Lower leg skin (tissue), 4 donors: ENCODE measurements at regions not wholly inside any gene's neighbourhood (a gene's known extent, or its start where the extent isn't known, plus 50 kb on each side); places are given as distances from the start of the nearest gene placed in this dataset.
A peak's percentile ranks its signal among the peaks of the same experiment; 100 is the strongest.

Experiments
- DNase-seq, 2 donors: peaks; one replicate each; pipeline ENCODE4 v3.0.0-alpha.2; 2019; ENCODE audit warnings: low spot score in 2 of 2
- H3K4me3 ChIP-seq: fragments of 200-600 bp; sonication (generic); 2 replicates; pipeline ENCODE4 v1.5.1; 2017; ENCODE audit warnings: mild to moderate bottlenecking, low read depth; ENCODE audit not compliant: poor library complexity, severe bottlenecking
- POLR2A ChIP-seq, 2 donors: fragments of 450-650 bp; IDR thresholded peaks; one replicate each; pipeline ENCODE4 v1.6.1; 2016 to 2017; ENCODE audit warnings: antibody characterized with exemption in 2 of 2, mild to moderate bottlenecking in 1 of 2, moderate library complexity in 1 of 2
- WGBS, 2 donors: methylation state at CpG; one replicate each; pipeline ENCODE4 v1.1.5; 2018; 5-methylcytosine and 5-hydroxymethylcytosine counted together
- intact Hi-C: fragments of 100-400 bp; cut with DNase I; formaldehyde crosslinking; loops from one replicate; pipeline ENCODE4 v1.15.0; 2023; ENCODE audit warnings: low total_unique reads
- TF ChIP-seq, protein P1 (sequence below), 3 donors: fragments of 450-650 bp; IDR thresholded peaks; one replicate each; pipeline ENCODE4 v1.5.1; 2016; ENCODE audit warnings: antibody characterized with exemption in 3 of 3, mild to moderate bottlenecking in 3 of 3, moderate library complexity in 2 of 3

GRCh38 chr4:111610681-111611080 is 534.6 kb upstream of the FAM241A start:
- H3K4me3 ChIP-seq, result no peak overlapping the region
- intact Hi-C loops, result no loop called here
- TF ChIP-seq, protein P1, sequence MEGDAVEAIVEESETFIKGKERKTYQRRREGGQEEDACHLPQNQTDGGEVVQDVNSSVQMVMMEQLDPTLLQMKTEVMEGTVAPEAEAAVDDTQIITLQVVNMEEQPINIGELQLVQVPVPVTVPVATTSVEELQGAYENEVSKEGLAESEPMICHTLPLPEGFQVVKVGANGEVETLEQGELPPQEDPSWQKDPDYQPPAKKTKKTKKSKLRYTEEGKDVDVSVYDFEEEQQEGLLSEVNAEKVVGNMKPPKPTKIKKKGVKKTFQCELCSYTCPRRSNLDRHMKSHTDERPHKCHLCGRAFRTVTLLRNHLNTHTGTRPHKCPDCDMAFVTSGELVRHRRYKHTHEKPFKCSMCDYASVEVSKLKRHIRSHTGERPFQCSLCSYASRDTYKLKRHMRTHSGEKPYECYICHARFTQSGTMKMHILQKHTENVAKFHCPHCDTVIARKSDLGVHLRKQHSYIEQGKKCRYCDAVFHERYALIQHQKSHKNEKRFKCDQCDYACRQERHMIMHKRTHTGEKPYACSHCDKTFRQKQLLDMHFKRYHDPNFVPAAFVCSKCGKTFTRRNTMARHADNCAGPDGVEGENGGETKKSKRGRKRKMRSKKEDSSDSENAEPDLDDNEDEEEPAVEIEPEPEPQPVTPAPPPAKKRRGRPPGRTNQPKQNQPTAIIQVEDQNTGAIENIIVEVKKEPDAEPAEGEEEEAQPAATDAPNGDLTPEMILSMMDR (IDR thresholded peaks at IDR 0.05), result no peak
- TF ChIP-seq POLR2A (IDR thresholded peaks at IDR 0.05), result no peak
- no peak for DNase-seq
- 66 to 88% methylated on average over 5 of the region's 5 CpGs for WGBS, 2 donors

- no peak for DNase-seq
- intact Hi-C loops, result no loop called here
- TF ChIP-seq, protein P1 (IDR thresholded peaks at IDR 0.05), result no peak
- no peak for TF ChIP-seq POLR2A (IDR thresholded peaks at IDR 0.05)
- no peak overlapping the region for H3K4me3 ChIP-seq
- 60 to 61% methylated on average over 6 of the region's 6 CpGs for WGBS, 2 donors
These were observed 526.3 kb upstream of the FAM241A start for GRCh38 chr4:111618908-111619307.

- DNase-seq, result no peak
- WGBS, 2 donors, result 65 to 75% methylated on average over 9 to 10 of the region's 10 CpGs
- intact Hi-C loops, result no loop called here
- no peak overlapping the region for H3K4me3 ChIP-seq
- TF ChIP-seq POLR2A (IDR thresholded peaks at IDR 0.05), result no peak
- TF ChIP-seq, protein P1 (IDR thresholded peaks at IDR 0.05), result no peak
These were observed 516.8 kb upstream of the FAM241A start for GRCh38 chr4:111628437-111628836.

GRCh38 chr4:111630705-111631104 is 514.5 kb upstream of the FAM241A start:
- WGBS, 2 donors, result 37 to 38% methylated on average over 2 of the region's 2 CpGs
- no peak for DNase-seq
- intact Hi-C loops, result loop anchor here (10.0 kb wide), 1 partner anchor 224 kb away; no protein-coding TSS in a partner anchor

DNA sequence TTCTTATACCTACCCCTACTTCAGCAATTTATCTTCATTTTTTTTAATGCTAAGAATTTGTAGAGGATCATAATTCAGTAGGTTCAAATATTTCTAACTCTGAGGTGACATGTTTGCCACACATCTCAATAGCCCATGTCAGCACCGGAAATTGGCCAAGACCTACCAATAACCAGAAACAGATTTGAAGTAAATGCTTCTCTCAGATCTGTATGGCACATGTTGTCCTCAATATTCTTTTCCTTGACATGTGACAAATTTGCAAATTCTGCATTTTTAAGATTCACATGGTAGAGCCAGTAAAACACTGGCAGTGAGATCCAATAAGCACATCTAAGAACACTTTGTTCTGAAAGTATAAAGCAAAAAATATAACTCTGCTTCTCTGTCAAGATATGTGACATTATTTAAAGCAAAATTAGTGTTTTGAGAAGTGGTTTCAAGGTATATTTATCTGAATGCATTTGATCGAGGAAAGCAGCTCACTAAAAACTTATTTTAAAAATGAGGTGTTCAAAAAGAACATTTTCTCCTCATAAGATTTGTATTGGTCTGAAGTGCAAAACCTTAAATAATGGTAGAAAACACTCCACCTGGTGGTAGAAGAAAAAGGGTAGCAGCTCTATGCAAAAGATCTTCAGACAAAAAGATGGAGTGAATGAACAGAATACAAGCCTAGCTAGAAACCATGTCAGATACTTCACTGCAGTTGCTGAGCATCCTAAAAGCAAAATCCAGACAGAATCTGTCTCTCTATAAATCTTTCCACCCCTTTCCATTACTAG is 513.8 kb upstream of the FAM241A start:
- 58 to 73% methylated on average over 2 of the region's 2 CpGs for WGBS, 2 donors
- DNase-seq, result peak in 1 of 2 donors; percentile 48
- intact Hi-C loops, result loop anchor here (10.0 kb wide), 1 partner anchor 223 kb away; no protein-coding TSS in a partner anchor
- TF ChIP-seq, protein P1 (IDR thresholded peaks at IDR 0.05), result no peak
- no peak for TF ChIP-seq POLR2A (IDR thresholded peaks at IDR 0.05)
- no peak overlapping the region for H3K4me3 ChIP-seq

More at GRCh38 chr4:111630705-111631104, 514.5 kb upstream of the FAM241A start:
- TF ChIP-seq, protein P1 (IDR thresholded peaks at IDR 0.05), result no peak
- no peak for TF ChIP-seq POLR2A (IDR thresholded peaks at IDR 0.05)
- no peak overlapping the region for H3K4me3 ChIP-seq
